HepG2 (cell line): ENCODE measurements at regions not wholly inside any gene's neighbourhood (a gene's known extent, or its start where the extent isn't known, plus 50 kb on each side); places are given as distances from the start of the nearest gene placed in this dataset.

ENCODE experiments used
- FOXK1 ChIP-seq: sonication (generic); formaldehyde crosslinking; IDR thresholded peaks from 2 replicates; pipeline ENCODE4 v1.4.0; 2020; ENCODE audit warnings: low read depth, missing genetic modification reagents, borderline replicate concordance
- HNRNPH1 ChIP-seq: fragments of 200-400 bp; formaldehyde crosslinking; optimal IDR thresholded peaks from 2 replicates; pipeline ENCODE3; 2017; ENCODE audit warnings: mild to moderate bottlenecking, low read depth, low read length
- KDM2A ChIP-seq: sonication (generic); formaldehyde crosslinking; IDR thresholded peaks from 2 replicates; pipeline ENCODE4 v1.4.0; 2020; ENCODE audit warnings: low read depth, missing genetic modification reagents, borderline replicate concordance
- KLF9 ChIP-seq: IDR thresholded peaks from 2 replicates; pipeline ENCODE4 v1.6.1; 2016; ENCODE audit warnings: low read depth
- MAF1 ChIP-seq: sonication (generic); formaldehyde crosslinking; IDR thresholded peaks from 2 replicates; pipeline ENCODE4 v1.5.0; 2020; ENCODE audit warnings: missing genetic modification reagents, borderline replicate concordance
- PAX8 ChIP-seq: sonication (generic); formaldehyde crosslinking; IDR thresholded peaks from 2 replicates; pipeline ENCODE4 v1.8.0; 2022; ENCODE audit warnings: mild to moderate bottlenecking, missing genetic modification reagents, borderline replicate concordance
- PHF20 ChIP-seq: sonication (generic); formaldehyde crosslinking; IDR thresholded peaks from 2 replicates; pipeline ENCODE4 v1.5.0; 2020; ENCODE audit warnings: mild to moderate bottlenecking, missing genetic modification reagents
- SALL1 ChIP-seq: sonication (generic); formaldehyde crosslinking; IDR thresholded peaks from 2 replicates; pipeline ENCODE4 v1.8.0; 2022; ENCODE audit warnings: mild to moderate bottlenecking, missing genetic modification reagents
- SMYD3 ChIP-seq: sonication (generic); formaldehyde crosslinking; IDR thresholded peaks from 2 replicates; pipeline ENCODE4 v1.8.1; 2023; ENCODE audit warnings: mild to moderate bottlenecking, missing genetic modification reagents
- WIZ ChIP-seq: sonication (generic); formaldehyde crosslinking; IDR thresholded peaks from 2 replicates; pipeline ENCODE4 v1.5.1; 2020; ENCODE audit warnings: mild to moderate bottlenecking, missing genetic modification reagents
- TF ChIP-seq, protein P1 (sequence below): sonication (generic); formaldehyde crosslinking; IDR thresholded peaks from 2 replicates; pipeline ENCODE4 v1.5.1; 2020; ENCODE audit warnings: mild to moderate bottlenecking, missing genetic modification reagents, borderline replicate concordance
- TF ChIP-seq, protein P2 (sequence below): sonication (generic); formaldehyde crosslinking; IDR thresholded peaks from 2 replicates; pipeline ENCODE4 v1.8.0; 2022; ENCODE audit warnings: mild to moderate bottlenecking, missing genetic modification reagents, moderate library complexity
- TF ChIP-seq, protein P3 (sequence below): sonication (generic); formaldehyde crosslinking; IDR thresholded peaks from 2 replicates; pipeline ENCODE4 v1.8.0; 2022; ENCODE audit warnings: missing genetic modification reagents, mild to moderate bottlenecking, borderline replicate concordance
- TF ChIP-seq, protein P4 (sequence below): IDR thresholded peaks from 2 replicates; pipeline ENCODE4 v1.6.1; 2016; ENCODE audit warnings: mild to moderate bottlenecking, missing biosample characterization, missing genetic modification reagents
- TF ChIP-seq, protein P5 (sequence below): sonication (generic); formaldehyde crosslinking; IDR thresholded peaks from 2 replicates; pipeline ENCODE4 v1.4.0; 2020; ENCODE audit warnings: low read depth, mild to moderate bottlenecking, missing genetic modification reagents
- TF ChIP-seq, protein P6 (sequence below): sonication (generic); formaldehyde crosslinking; IDR thresholded peaks from 2 replicates; pipeline ENCODE4 v1.4.0; 2020; ENCODE audit warnings: low read depth, mild to moderate bottlenecking, missing genetic modification reagents
- TF ChIP-seq, protein P7 (sequence below): sonication (generic); formaldehyde crosslinking; IDR thresholded peaks from 2 replicates; pipeline ENCODE4 v1.5.0; 2020; ENCODE audit warnings: mild to moderate bottlenecking, missing genetic modification reagents

DNA sequence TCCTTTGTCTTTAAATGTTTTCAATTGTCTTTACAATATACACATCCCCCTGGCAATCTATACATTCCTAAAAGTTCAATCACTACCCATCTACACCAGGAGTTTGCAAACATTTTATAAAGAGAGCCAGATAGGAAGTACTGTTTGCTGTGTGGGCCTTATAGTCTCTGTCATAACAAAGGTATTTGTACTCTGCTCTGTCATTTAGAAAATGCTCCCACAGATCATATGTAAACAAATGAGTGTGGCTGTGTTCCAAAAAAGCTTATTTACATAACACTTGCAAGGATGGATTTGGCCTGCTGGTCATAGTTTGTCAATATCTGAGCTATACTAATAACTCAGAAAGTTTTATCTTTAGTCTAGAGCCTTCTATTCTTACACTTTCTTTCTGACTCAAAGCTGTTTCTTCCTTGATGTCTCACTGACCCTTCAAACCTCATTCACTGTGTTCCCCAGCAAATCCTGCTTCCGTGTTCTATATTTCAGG is 511.9 kb downstream of the GBE1 start (continued):
- TF ChIP-seq HNRNPH1, result no peak
- no peak for TF ChIP-seq KLF9
- peak; percentile 61; the same call in 1 of the 2 replicates for TF ChIP-seq SALL1 (CRISPR knock-in tag)
- peak; percentile 73 for TF ChIP-seq FOXK1
- TF ChIP-seq, protein P1, sequence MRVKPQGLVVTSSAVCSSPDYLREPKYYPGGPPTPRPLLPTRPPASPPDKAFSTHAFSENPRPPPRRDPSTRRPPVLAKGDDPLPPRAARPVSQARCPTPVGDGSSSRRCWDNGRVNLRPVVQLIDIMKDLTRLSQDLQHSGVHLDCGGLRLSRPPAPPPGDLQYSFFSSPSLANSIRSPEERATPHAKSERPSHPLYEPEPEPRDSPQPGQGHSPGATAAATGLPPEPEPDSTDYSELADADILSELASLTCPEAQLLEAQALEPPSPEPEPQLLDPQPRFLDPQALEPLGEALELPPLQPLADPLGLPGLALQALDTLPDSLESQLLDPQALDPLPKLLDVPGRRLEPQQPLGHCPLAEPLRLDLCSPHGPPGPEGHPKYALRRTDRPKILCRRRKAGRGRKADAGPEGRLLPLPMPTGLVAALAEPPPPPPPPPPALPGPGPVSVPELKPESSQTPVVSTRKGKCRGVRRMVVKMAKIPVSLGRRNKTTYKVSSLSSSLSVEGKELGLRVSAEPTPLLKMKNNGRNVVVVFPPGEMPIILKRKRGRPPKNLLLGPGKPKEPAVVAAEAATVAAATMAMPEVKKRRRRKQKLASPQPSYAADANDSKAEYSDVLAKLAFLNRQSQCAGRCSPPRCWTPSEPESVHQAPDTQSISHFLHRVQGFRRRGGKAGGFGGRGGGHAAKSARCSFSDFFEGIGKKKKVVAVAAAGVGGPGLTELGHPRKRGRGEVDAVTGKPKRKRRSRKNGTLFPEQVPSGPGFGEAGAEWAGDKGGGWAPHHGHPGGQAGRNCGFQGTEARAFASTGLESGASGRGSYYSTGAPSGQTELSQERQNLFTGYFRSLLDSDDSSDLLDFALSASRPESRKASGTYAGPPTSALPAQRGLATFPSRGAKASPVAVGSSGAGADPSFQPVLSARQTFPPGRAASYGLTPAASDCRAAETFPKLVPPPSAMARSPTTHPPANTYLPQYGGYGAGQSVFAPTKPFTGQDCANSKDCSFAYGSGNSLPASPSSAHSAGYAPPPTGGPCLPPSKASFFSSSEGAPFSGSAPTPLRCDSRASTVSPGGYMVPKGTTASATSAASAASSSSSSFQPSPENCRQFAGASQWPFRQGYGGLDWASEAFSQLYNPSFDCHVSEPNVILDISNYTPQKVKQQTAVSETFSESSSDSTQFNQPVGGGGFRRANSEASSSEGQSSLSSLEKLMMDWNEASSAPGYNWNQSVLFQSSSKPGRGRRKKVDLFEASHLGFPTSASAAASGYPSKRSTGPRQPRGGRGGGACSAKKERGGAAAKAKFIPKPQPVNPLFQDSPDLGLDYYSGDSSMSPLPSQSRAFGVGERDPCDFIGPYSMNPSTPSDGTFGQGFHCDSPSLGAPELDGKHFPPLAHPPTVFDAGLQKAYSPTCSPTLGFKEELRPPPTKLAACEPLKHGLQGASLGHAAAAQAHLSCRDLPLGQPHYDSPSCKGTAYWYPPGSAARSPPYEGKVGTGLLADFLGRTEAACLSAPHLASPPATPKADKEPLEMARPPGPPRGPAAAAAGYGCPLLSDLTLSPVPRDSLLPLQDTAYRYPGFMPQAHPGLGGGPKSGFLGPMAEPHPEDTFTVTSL (CRISPR knock-in tag), result peak; percentile 83; the same call in 1 of the 2 replicates
- no peak for TF ChIP-seq SMYD3 (CRISPR knock-in tag)
- TF ChIP-seq, protein P2, sequence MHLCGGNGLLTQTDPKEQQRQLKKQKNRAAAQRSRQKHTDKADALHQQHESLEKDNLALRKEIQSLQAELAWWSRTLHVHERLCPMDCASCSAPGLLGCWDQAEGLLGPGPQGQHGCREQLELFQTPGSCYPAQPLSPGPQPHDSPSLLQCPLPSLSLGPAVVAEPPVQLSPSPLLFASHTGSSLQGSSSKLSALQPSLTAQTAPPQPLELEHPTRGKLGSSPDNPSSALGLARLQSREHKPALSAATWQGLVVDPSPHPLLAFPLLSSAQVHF (CRISPR knock-in tag), result no peak
- TF ChIP-seq PAX8 (CRISPR knock-in tag), result no peak
- TF ChIP-seq KDM2A, result no peak
- no peak for TF ChIP-seq WIZ (CRISPR knock-in tag)
- TF ChIP-seq, protein P3, sequence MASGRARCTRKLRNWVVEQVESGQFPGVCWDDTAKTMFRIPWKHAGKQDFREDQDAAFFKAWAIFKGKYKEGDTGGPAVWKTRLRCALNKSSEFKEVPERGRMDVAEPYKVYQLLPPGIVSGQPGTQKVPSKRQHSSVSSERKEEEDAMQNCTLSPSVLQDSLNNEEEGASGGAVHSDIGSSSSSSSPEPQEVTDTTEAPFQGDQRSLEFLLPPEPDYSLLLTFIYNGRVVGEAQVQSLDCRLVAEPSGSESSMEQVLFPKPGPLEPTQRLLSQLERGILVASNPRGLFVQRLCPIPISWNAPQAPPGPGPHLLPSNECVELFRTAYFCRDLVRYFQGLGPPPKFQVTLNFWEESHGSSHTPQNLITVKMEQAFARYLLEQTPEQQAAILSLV (CRISPR knock-in tag), result no peak
- TF ChIP-seq, protein P4, sequence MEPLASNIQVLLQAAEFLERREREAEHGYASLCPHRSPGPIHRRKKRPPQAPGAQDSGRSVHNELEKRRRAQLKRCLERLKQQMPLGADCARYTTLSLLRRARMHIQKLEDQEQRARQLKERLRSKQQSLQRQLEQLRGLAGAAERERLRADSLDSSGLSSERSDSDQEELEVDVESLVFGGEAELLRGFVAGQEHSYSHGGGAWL (CRISPR knock-in tag), result no peak
- TF ChIP-seq, protein P5, sequence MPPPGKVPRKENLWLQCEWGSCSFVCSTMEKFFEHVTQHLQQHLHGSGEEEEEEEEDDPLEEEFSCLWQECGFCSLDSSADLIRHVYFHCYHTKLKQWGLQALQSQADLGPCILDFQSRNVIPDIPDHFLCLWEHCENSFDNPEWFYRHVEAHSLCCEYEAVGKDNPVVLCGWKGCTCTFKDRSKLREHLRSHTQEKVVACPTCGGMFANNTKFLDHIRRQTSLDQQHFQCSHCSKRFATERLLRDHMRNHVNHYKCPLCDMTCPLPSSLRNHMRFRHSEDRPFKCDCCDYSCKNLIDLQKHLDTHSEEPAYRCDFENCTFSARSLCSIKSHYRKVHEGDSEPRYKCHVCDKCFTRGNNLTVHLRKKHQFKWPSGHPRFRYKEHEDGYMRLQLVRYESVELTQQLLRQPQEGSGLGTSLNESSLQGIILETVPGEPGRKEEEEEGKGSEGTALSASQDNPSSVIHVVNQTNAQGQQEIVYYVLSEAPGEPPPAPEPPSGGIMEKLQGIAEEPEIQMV (CRISPR knock-in tag), result no peak
- TF ChIP-seq MAF1, result no peak
- TF ChIP-seq PHF20 (CRISPR knock-in tag), result no peak
- TF ChIP-seq, protein P6, sequence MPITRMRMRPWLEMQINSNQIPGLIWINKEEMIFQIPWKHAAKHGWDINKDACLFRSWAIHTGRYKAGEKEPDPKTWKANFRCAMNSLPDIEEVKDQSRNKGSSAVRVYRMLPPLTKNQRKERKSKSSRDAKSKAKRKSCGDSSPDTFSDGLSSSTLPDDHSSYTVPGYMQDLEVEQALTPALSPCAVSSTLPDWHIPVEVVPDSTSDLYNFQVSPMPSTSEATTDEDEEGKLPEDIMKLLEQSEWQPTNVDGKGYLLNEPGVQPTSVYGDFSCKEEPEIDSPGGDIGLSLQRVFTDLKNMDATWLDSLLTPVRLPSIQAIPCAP, result no peak
- TF ChIP-seq, protein P7, sequence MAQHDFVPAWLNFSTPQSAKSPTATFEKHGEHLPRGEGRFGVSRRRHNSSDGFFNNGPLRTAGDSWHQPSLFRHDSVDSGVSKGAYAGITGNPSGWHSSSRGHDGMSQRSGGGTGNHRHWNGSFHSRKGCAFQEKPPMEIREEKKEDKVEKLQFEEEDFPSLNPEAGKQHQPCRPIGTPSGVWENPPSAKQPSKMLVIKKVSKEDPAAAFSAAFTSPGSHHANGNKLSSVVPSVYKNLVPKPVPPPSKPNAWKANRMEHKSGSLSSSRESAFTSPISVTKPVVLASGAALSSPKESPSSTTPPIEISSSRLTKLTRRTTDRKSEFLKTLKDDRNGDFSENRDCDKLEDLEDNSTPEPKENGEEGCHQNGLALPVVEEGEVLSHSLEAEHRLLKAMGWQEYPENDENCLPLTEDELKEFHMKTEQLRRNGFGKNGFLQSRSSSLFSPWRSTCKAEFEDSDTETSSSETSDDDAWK (CRISPR knock-in tag), result no peak
